SK-N-SH treated with all-trans-retinoic acid at 6 μM for 48 hours (cell line): ENCODE measurements at regions not wholly inside any gene's neighbourhood (a gene's known extent, or its start where the extent isn't known, plus 50 kb on each side); places are given as distances from the start of the nearest gene placed in this dataset.

Experiments
- ATAC-seq: fragments of 200-7000 bp; cut with Tn5 transposase; 3 replicates; pipeline ENCODE4 v1.9.1; 2020; ENCODE audit warnings: mild to moderate bottlenecking, moderate library complexity
- ARNTL ChIP-seq: fragments of 450-650 bp; formaldehyde crosslinking; IDR thresholded peaks from 2 replicates; pipeline ENCODE4 v1.5.0; 2020; ENCODE audit warnings: low read depth, mild to moderate bottlenecking, moderate library complexity, borderline replicate concordance
- BACH2 ChIP-seq: fragments of 250-450 bp; sonication (Bioruptor Pico); IDR thresholded peaks from 2 replicates; pipeline ENCODE4 v1.9.0; 2021; ENCODE audit warnings: mild to moderate bottlenecking, borderline replicate concordance
- CSDC2 ChIP-seq: fragments of 250-450 bp; sonication (Bioruptor Pico); IDR thresholded peaks from 2 replicates; pipeline ENCODE4 v1.5.0; 2020; ENCODE audit warnings: mild to moderate bottlenecking, moderate library complexity
- CSRNP3 ChIP-seq: fragments of 250-450 bp; sonication (Bioruptor Pico); IDR thresholded peaks from 2 replicates; pipeline ENCODE4 v1.5.1; 2021; ENCODE audit warnings: mild to moderate bottlenecking, moderate library complexity
- ESRRG ChIP-seq: fragments of 250-450 bp; sonication (Bioruptor Pico); IDR thresholded peaks from 2 replicates; pipeline ENCODE4 v1.6.1; 2021; ENCODE audit warnings: mild to moderate bottlenecking
- GLIS3 ChIP-seq: fragments of 250-450 bp; sonication (Bioruptor Pico); IDR thresholded peaks from 2 replicates; pipeline ENCODE4 v1.5.0; 2020; ENCODE audit warnings: mild to moderate bottlenecking, moderate library complexity
- ISL1 ChIP-seq: fragments of 250-450 bp; sonication (Bioruptor Pico); IDR thresholded peaks from 2 replicates; pipeline ENCODE4 v2.1.2; 2022; ENCODE audit warnings: mild to moderate bottlenecking, moderate library complexity
- OSR1 ChIP-seq: fragments of 250-450 bp; sonication (Bioruptor Pico); IDR thresholded peaks from 2 replicates; pipeline ENCODE4 v1.8.0; 2022; ENCODE audit warnings: moderate library complexity, mild to moderate bottlenecking, inconsistent platforms
- PATZ1 ChIP-seq: fragments of 250-450 bp; sonication (Bioruptor Pico); IDR thresholded peaks from 2 replicates; pipeline ENCODE4 v1.8.0; 2020; ENCODE audit warnings: mild to moderate bottlenecking, moderate library complexity, borderline replicate concordance
- POU6F1 ChIP-seq: fragments of 250-450 bp; sonication (Bioruptor Pico); IDR thresholded peaks from 2 replicates; pipeline ENCODE4 v1.8.0; 2021; ENCODE audit warnings: low read depth, mild to moderate bottlenecking, moderate library complexity, borderline replicate concordance
- PPARA ChIP-seq: fragments of 250-450 bp; sonication (Bioruptor Pico); IDR thresholded peaks from 2 replicates; pipeline ENCODE4 v1.5.0; 2020; ENCODE audit warnings: mild to moderate bottlenecking, borderline replicate concordance
- RARB ChIP-seq: fragments of 250-450 bp; sonication (Bioruptor Pico); IDR thresholded peaks from 2 replicates; pipeline ENCODE4 v1.8.0; 2021; ENCODE audit warnings: mild to moderate bottlenecking, moderate library complexity
- SNAI2 ChIP-seq: fragments of 250-450 bp; sonication (Bioruptor Pico); IDR thresholded peaks from 2 replicates; pipeline ENCODE4 v1.5.0; 2020; ENCODE audit warnings: mild to moderate bottlenecking, moderate library complexity
- TCF4 ChIP-seq: fragments of 250-450 bp; sonication (Bioruptor Pico); IDR thresholded peaks from 2 replicates; pipeline ENCODE4 v1.8.0; 2021; ENCODE audit warnings: mild to moderate bottlenecking, moderate library complexity, borderline replicate concordance
- TOX ChIP-seq: fragments of 250-450 bp; sonication (Bioruptor Pico); IDR thresholded peaks from 2 replicates; pipeline ENCODE4 v1.8.0; 2021; ENCODE audit warnings: mild to moderate bottlenecking, moderate library complexity, borderline replicate concordance
- ZC3H10 ChIP-seq: fragments of 250-450 bp; sonication (Bioruptor Pico); IDR thresholded peaks from 2 replicates; pipeline ENCODE4 v1.5.1; 2021; ENCODE audit warnings: mild to moderate bottlenecking, moderate library complexity
- ZFP3 ChIP-seq: fragments of 250-450 bp; sonication (Bioruptor Pico); IDR thresholded peaks from 2 replicates; pipeline ENCODE4 v1.5.0; 2020; ENCODE audit warnings: mild to moderate bottlenecking, moderate library complexity
- ZFP30 ChIP-seq: fragments of 450-650 bp; formaldehyde crosslinking; IDR thresholded peaks from 2 replicates; pipeline ENCODE4 v1.5.0; 2022; ENCODE audit warnings: mild to moderate bottlenecking, moderate library complexity
- ZNF565 ChIP-seq: fragments of 450-650 bp; formaldehyde crosslinking; conservative IDR thresholded peaks from 2 replicates; pipeline ENCODE4 v1.5.0; 2020; ENCODE audit warnings: low read depth, mild to moderate bottlenecking, moderate library complexity
- ZNF70 ChIP-seq: fragments of 450-650 bp; formaldehyde crosslinking; IDR thresholded peaks from 2 replicates; pipeline ENCODE4 v1.5.0; 2020; ENCODE audit warnings: mild to moderate bottlenecking, moderate library complexity
- ZNF8 ChIP-seq: fragments of 450-650 bp; formaldehyde crosslinking; IDR thresholded peaks from 2 replicates; pipeline ENCODE4 v1.5.0; 2020; ENCODE audit warnings: mild to moderate bottlenecking, moderate library complexity

GRCh38 chr19:16005925-16006324 lies 57.1 kb downstream of the OR10H4 start:
- TF ChIP-seq PATZ1 (CRISPR knock-in tag) (no peak), RARB (CRISPR knock-in tag) (no peak), ZC3H10 (CRISPR knock-in tag) (no peak), TOX (CRISPR knock-in tag) (no peak), ARNTL (CRISPR knock-in tag) (no peak), CSRNP3 (no peak), BACH2 (CRISPR knock-in tag) (no peak), ZFP3 (no peak), ESRRG (no peak), POU6F1 (CRISPR knock-in tag) (no peak), ZNF565 (CRISPR knock-in tag) (no peak)
- ATAC-seq = no peak

- no peak for ATAC-seq
- no peak for TF ChIP-seq ESRRG
- no peak for TF ChIP-seq POU6F1 (CRISPR knock-in tag)
- TF ChIP-seq ZFP30 (CRISPR knock-in tag) = no peak
- no peak for TF ChIP-seq OSR1
- TF ChIP-seq ZFP3 = no peak
- TF ChIP-seq GLIS3 = no peak
- TF ChIP-seq, all 23 proteins: peak for 0
Observed at GRCh38 chr19:16012552-16012951, 63.7 kb upstream of the TPM4 start.

GRCh38 chr19:16013181-16013850 lies 63.0 kb upstream of the TPM4 start:
- TF ChIP-seq ESRRG (no peak), ISL1 (CRISPR knock-in tag) (no peak), ZC3H10 (CRISPR knock-in tag) (no peak), OSR1 (no peak), ZNF8 (CRISPR knock-in tag) (no peak), CSDC2 (CRISPR knock-in tag) (no peak), PATZ1 (CRISPR knock-in tag) (no peak), TCF4 (CRISPR knock-in tag) (no peak), PPARA (CRISPR knock-in tag) (no peak), SNAI2 (CRISPR knock-in tag) (no peak), CSRNP3 (no peak), TOX (CRISPR knock-in tag) (no peak), ZNF70 (no peak)
- ATAC-seq = no peak
